Astrocyte (in vitro differentiated cells and primary cell): ENCODE measurements at regions not wholly inside any gene's neighbourhood (a gene's known extent, or its start where the extent isn't known, plus 50 kb on each side); places are given as distances from the start of the nearest gene placed in this dataset.
A peak's percentile ranks its signal among the peaks of the same experiment; 100 is the strongest.

Experiments used
- DNase-seq: peaks from one replicate; pipeline ENCODE4 v3.0.0-alpha.2; 2010; ENCODE audit warnings: low read depth
- FAIRE-seq: peaks from 2 replicates; lab custom pipeline; 2011; peaks lifted over from hg19 to GRCh38; lab: Jason Lieb, UNC
- H2AFZ ChIP-seq: 2 replicates; pipeline ENCODE4 v1.6.0; 2012; ENCODE audit warnings: low read depth, low read length, inconsistent platforms
- H3K27ac ChIP-seq: 2 replicates; pipeline ENCODE4 v1.5.1; 2011; ENCODE audit warnings: low read depth, low read length, inconsistent platforms
- H3K27me3 ChIP-seq: 2 replicates; pipeline ENCODE4 v1.6.0; 2011; ENCODE audit warnings: low read length, inconsistent platforms; ENCODE audit not compliant: insufficient read depth
- H3K36me3 ChIP-seq: 2 replicates; pipeline ENCODE4 v1.5.1; 2011; ENCODE audit warnings: low read length, inconsistent platforms; ENCODE audit not compliant: insufficient read depth
- H3K4me1 ChIP-seq: 2 replicates; pipeline ENCODE4 v1.5.1; 2011; ENCODE audit warnings: low read length, inconsistent platforms; ENCODE audit not compliant: insufficient read depth
- H3K4me2 ChIP-seq: 2 replicates; pipeline ENCODE4 v1.6.0; 2012; ENCODE audit warnings: low read length, inconsistent platforms
- H3K4me3 ChIP-seq: 2 replicates; pipeline ENCODE4 v1.5.1; 2011; ENCODE audit warnings: low read depth, mild to moderate bottlenecking, low read length, inconsistent platforms; ENCODE audit not compliant: insufficient read depth
- H3K79me2 ChIP-seq: 2 replicates; pipeline ENCODE4 v1.6.0; 2012; ENCODE audit warnings: mild to moderate bottlenecking, low read length, inconsistent platforms; ENCODE audit not compliant: insufficient read depth
- H3K9ac ChIP-seq: 2 replicates; pipeline ENCODE4 v1.6.0; 2012; ENCODE audit warnings: mild to moderate bottlenecking, low read length, inconsistent platforms
- H3K9me3 ChIP-seq: 2 replicates; pipeline ENCODE4 v1.5.1; 2012; ENCODE audit warnings: low read depth, mild to moderate bottlenecking, low read length, inconsistent platforms; ENCODE audit not compliant: insufficient read depth
- H4K20me1 ChIP-seq: 2 replicates; pipeline ENCODE4 v1.6.0; 2012; ENCODE audit warnings: low read length, inconsistent platforms; ENCODE audit not compliant: insufficient read depth
- H3K27ac Mint-ChIP-seq: one replicate; pipeline ENCODE4 v1.8.0; 2021; ENCODE audit warnings: mild to moderate bottlenecking, mixed read lengths; ENCODE audit not compliant: unreplicated experiment
- H3K27me3 Mint-ChIP-seq: one replicate; pipeline ENCODE4 v1.8.0; 2021; ENCODE audit warnings: low read depth, mixed read lengths; ENCODE audit not compliant: unreplicated experiment
- H3K36me3 Mint-ChIP-seq: one replicate; pipeline ENCODE4 v1.8.0; 2021; ENCODE audit warnings: low read depth, mixed read lengths; ENCODE audit not compliant: unreplicated experiment
- H3K4me1 Mint-ChIP-seq: one replicate; pipeline ENCODE4 v1.8.0; 2021; ENCODE audit warnings: low read depth, mixed read lengths; ENCODE audit not compliant: unreplicated experiment
- H3K4me3 Mint-ChIP-seq: one replicate; pipeline ENCODE4 v1.8.0; 2021; ENCODE audit warnings: mild to moderate bottlenecking, moderate library complexity, mixed read lengths; ENCODE audit not compliant: unreplicated experiment
- H3K9me3 Mint-ChIP-seq: one replicate; pipeline ENCODE4 v1.8.0; 2021; ENCODE audit warnings: mild to moderate bottlenecking, mixed read lengths; ENCODE audit not compliant: unreplicated experiment
- EZH2 ChIP-seq: IDR thresholded peaks from 2 replicates; pipeline ENCODE4 v1.6.1; 2012; ENCODE audit warnings: mild to moderate bottlenecking, low read length, inconsistent platforms; ENCODE audit not compliant: insufficient read depth
- TF ChIP-seq, protein P1 (sequence below): IDR thresholded peaks from 2 replicates; pipeline ENCODE4 v1.5.1; 2011; ENCODE audit warnings: low read depth, mild to moderate bottlenecking, inconsistent platforms, low read length, moderate library complexity; ENCODE audit not compliant: insufficient read depth

DNA sequence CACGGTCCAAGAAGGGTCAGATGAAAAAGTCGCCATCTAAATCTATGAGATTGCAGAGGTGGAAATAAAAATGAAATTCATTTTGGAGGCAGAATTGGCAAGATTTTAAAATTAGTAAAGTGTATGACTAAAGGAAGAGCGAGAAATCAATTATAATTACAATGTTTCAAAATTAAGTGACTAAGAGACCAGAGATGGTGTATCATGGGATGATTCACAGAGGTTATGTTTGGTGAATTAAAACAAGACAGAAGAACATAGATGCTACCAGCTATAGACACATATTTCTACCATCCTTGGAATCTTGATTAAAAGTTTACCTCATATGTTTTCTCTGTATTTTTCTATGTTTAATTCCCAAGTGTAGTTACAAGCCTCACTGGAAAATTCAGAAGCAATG is 308.9 kb upstream of the DNAJC19 start:
- no peak overlapping the region for H3K27ac Mint-ChIP-seq
- H3K79me2 ChIP-seq, result no peaks in the 10 kb centered on the region
- no peak for TF ChIP-seq EZH2
- TF ChIP-seq, protein P1, sequence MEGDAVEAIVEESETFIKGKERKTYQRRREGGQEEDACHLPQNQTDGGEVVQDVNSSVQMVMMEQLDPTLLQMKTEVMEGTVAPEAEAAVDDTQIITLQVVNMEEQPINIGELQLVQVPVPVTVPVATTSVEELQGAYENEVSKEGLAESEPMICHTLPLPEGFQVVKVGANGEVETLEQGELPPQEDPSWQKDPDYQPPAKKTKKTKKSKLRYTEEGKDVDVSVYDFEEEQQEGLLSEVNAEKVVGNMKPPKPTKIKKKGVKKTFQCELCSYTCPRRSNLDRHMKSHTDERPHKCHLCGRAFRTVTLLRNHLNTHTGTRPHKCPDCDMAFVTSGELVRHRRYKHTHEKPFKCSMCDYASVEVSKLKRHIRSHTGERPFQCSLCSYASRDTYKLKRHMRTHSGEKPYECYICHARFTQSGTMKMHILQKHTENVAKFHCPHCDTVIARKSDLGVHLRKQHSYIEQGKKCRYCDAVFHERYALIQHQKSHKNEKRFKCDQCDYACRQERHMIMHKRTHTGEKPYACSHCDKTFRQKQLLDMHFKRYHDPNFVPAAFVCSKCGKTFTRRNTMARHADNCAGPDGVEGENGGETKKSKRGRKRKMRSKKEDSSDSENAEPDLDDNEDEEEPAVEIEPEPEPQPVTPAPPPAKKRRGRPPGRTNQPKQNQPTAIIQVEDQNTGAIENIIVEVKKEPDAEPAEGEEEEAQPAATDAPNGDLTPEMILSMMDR, result no peak
- H2AFZ ChIP-seq, result no peak overlapping the region
- peak; percentile 21 for DNase-seq
- FAIRE-seq, result no peak
- H3K36me3 ChIP-seq, result no peaks in the 10 kb centered on the region
- no peak overlapping the region for H3K4me2 ChIP-seq
- no peaks in the 10 kb centered on the region for H3K36me3 Mint-ChIP-seq
- no peaks in the 10 kb centered on the region for H3K27me3 Mint-ChIP-seq
- H3K9me3 ChIP-seq, result no peaks in the 10 kb centered on the region
- H3K27me3 ChIP-seq, result no peaks in the 10 kb centered on the region
- H3K4me1 ChIP-seq, result no peaks in the 10 kb centered on the region
- H3K4me3 ChIP-seq, result no peak overlapping the region
- no peak overlapping the region for H3K27ac ChIP-seq
- H4K20me1 ChIP-seq, result no peaks in the 10 kb centered on the region
- H3K4me3 Mint-ChIP-seq, result no peak overlapping the region
- no peaks in the 10 kb centered on the region for H3K4me1 Mint-ChIP-seq
- H3K9ac ChIP-seq, result no peak overlapping the region
- no peaks in the 10 kb centered on the region for H3K9me3 Mint-ChIP-seq

DNA sequence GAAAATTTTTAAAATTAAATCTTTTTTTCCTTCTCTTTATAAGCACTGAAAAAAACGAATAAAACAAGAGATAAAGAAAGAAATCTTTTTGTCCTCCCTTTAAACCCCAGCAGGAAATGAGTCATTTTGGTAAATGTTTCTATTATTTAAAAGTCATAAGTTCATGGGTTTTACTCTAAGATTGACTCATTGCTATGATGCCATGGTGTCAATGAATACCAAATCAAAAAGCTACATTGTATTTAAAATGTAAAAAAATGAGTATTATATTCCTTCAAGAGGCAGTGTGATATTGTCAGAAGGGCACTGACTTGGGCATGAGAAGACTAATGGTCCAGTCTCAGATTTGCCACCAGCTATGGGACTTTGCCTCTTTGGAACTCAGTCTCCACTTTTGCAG is 303.4 kb upstream of the DNAJC19 start:
- no peak overlapping the region for H3K4me3 ChIP-seq
- no peak overlapping the region for H3K9ac ChIP-seq
- H3K4me1 Mint-ChIP-seq, result no peaks in the 10 kb centered on the region
- H3K27ac Mint-ChIP-seq, result no peak overlapping the region
- no peaks in the 10 kb centered on the region for H3K36me3 Mint-ChIP-seq
- no peaks in the 10 kb centered on the region for H3K79me2 ChIP-seq
- H3K27me3 Mint-ChIP-seq, result no peaks in the 10 kb centered on the region
- H3K9me3 ChIP-seq, result no peaks in the 10 kb centered on the region
- DNase-seq (peak; percentile 73), FAIRE-seq (no peak)
- no peak overlapping the region for H2AFZ ChIP-seq
- H3K4me3 Mint-ChIP-seq, result no peak overlapping the region
- H3K27ac ChIP-seq, result no peak overlapping the region
- no peak for TF ChIP-seq EZH2
- TF ChIP-seq, protein P1, result no peak
- no peaks in the 10 kb centered on the region for H3K9me3 Mint-ChIP-seq
- H3K36me3 ChIP-seq, result no peaks in the 10 kb centered on the region
- no peaks in the 10 kb centered on the region for H3K4me1 ChIP-seq
- no peaks in the 10 kb centered on the region for H3K27me3 ChIP-seq
- no peaks in the 10 kb centered on the region for H4K20me1 ChIP-seq
- H3K4me2 ChIP-seq, result peak overlapping the region; percentile 41

- H3K9me3 Mint-ChIP-seq, result no peaks in the 10 kb centered on the region
- H3K4me3 ChIP-seq, result no peak overlapping the region
- H3K79me2 ChIP-seq, result no peaks in the 10 kb centered on the region
- no peaks in the 10 kb centered on the region for H4K20me1 ChIP-seq
- no peak for DNase-seq
- no peaks in the 10 kb centered on the region for H3K36me3 Mint-ChIP-seq
- no peak overlapping the region for H3K27ac Mint-ChIP-seq
- no peak for FAIRE-seq
- H3K4me2 ChIP-seq, result no peak overlapping the region
- no peaks in the 10 kb centered on the region for H3K4me1 Mint-ChIP-seq
- no peak overlapping the region for H3K27ac ChIP-seq
- no peak overlapping the region for H2AFZ ChIP-seq
- H3K36me3 ChIP-seq, result no peaks in the 10 kb centered on the region
- no peak for TF ChIP-seq EZH2
- TF ChIP-seq, protein P1, result no peak
- no peak overlapping the region for H3K4me3 Mint-ChIP-seq
- no peaks in the 10 kb centered on the region for H3K4me1 ChIP-seq
- H3K27me3 Mint-ChIP-seq, result no peaks in the 10 kb centered on the region
- no peaks in the 10 kb centered on the region for H3K9me3 ChIP-seq
- no peak overlapping the region for H3K9ac ChIP-seq
- no peaks in the 10 kb centered on the region for H3K27me3 ChIP-seq
Observed at GRCh38 chr3:181290941-181291340, 301.4 kb upstream of the DNAJC19 start.
